Activated CD4-positive, alpha-beta T cell treated with anti-CD3 and anti-CD28 coated beads, Interleukin-2, amount 50 U/mL, for 1 hour (primary cell): ENCODE measurements at regions not wholly inside any gene's neighbourhood (a gene's known extent, or its start where the extent isn't known, plus 50 kb on each side); places are given as distances from the start of the nearest gene placed in this dataset.
"Not testable (repeated sequence)": the region's sequence is repeated elsewhere in the genome, so short reads cannot be mapped to it uniquely, and the experiment has no call there.

ENCODE experiments used
- DNase-seq: peaks from one replicate; pipeline ENCODE4 v3.0.0-alpha.2; 2020

DNA sequence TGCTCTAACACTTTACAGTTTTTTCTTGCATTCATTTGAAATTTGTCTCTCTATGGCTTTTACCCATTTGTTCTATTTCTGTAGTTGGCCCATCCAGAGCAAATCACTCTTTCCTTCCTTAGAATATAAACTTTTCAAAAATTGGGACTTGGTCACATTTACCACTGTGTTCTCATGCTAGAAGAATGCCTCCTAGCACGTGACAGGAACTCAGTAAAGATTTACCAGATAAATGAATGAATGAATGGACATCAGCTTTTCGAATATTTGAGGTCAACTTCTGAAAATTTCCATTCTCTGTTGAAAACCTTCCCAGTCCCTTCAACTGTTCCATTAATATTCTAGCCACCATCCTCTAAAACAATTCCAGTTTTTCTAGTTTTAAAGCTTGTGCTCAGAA is 294.5 kb downstream of the CD83 start:
- DNase-seq: no peak

- no peak for DNase-seq
Measured at GRCh38 chr6:14415452-14415851, 297.9 kb downstream of the CD83 start.

- no peak for DNase-seq
Measured at GRCh38 chr6:14417377-14417776, 299.8 kb downstream of the CD83 start.

DNA sequence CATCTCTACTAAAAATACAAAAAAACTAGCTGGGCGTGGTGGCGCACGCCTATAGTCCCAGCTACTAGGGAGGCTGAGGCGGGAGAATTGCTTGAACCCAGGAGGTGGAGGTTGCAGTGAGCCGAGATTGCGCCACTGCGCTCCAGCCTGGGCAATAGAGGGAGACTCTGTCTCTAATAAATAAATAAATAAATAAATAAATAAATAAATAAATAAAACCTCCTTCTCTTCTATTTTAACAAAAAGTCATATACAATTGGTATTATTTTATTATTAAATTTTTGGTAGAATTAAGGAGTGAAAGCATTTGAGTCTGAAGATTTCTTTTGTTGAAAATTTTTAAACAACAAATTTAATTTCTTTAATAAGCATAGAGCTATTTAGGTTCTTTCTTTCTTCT is 301.7 kb downstream of the CD83 start:
- not testable (repeated sequence) for DNase-seq

- DNase-seq: no peak
Measured at GRCh38 chr6:14422061-14422460, 304.5 kb downstream of the CD83 start.

- no peak for DNase-seq
Measured at GRCh38 chr6:14422917-14423316, 305.3 kb downstream of the CD83 start.

- no peak for DNase-seq
Measured at GRCh38 chr6:14423330-14423729, 305.8 kb downstream of the CD83 start.

GRCh38 chr6:14423955-14424354 is 306.4 kb downstream of the CD83 start:
- no peak for DNase-seq

DNA sequence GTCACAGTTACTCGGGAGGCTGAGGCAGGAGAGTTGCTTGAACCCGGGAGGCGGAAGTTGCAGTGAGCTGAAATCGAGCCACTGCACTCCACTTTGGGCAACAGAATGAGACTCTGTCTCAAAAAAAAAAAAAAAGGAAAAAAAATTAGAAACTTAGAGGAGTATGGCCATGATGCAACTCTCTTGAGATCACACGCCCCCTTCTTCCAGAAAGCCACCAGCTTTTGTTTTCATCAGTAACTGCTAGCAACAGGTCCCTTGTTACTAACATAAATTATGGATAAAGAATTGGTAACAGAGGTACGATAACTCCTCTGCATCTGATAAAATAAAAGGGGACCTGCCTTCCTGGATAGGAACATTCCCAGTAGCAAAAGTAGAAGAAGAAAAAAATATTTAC is 308.2 kb downstream of the CD83 start:
- no peak for DNase-seq

DNA sequence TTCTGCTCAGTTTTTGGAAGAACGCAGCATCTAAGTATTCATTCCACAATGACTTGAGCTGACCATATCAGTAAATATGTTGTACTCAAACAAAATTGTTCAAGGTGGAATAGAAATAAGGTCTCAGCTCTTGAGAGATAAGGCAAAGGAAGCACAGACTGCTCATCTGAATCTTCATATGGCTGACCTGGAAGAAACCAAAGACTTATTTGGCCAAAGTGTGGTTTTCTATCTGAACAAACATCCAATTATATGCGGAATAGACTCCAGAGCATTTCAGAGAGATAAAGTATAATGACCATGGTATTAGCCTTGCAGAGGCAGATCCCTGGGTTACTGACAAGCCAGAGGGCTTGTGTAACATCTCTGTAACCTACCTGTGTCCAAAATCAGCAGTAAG is 308.7 kb downstream of the CD83 start:
- DNase-seq: no peak

GRCh38 chr6:14428269-14428668 is 310.7 kb downstream of the CD83 start:
- no peak for DNase-seq

DNA sequence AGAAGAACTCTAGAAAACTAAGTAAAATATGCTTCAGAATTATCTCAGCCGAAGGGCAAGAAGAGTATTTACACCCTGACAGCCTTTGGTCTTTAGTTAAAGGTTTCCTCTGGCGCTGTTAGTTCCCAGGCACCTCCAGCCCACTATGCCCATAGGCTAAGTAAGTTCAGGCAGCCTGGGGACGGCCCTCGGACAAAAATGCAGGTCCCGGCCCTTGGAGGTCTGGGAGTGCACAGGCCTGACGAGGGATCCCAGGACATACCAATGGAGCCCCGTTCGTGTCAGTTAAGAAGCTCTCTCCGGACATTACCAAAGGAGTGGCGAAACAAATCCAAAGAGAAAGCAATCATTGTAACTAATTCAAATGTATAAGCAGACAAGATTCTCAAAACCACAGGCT is 311.8 kb downstream of the CD83 start:
- no peak for DNase-seq

- DNase-seq: no peak
Measured at GRCh38 chr6:14430218-14430617, 312.6 kb downstream of the CD83 start.

DNA sequence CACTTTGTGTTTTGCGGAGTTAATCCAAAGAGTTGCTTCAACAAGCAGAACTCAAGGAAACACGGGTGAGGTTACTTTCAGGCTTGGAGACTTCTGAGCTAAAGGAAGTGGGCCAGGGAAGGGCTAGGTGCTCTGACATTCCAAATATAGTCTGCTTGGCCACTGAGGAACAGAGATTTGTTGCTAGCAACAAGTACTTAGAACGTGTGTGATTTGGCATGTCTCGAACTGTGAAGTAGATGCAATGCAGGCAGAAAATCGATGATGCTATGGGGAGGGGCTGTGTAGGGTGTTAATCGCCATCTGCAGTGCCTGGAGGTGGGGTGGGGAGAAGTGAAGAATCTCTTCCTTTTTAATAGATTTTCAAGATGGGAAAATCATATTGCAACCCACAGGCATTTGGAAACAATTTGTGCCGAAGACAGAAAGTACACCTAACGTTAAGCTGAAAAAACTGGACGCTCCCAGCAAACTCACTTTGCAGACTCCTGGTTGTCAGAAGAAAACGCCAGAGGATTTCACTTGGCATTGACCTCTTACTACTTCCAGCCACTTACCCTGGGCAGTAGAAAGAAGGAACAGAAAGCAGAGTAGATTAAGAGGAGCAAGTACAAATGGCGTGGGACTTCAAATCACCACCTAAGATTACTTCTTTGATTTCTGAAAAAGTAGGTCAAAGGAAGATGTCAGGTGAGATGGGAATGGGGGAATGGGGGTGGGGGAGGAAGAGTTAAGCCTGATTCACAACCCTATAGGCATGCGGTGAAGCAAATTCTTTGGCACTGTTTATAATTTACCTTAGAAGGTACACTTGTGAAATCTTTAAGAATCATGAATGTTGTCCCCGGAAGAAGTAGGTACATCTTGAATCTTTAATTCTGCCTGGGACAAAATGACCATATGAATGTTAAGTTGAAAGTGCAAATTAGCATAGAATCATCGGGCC is 314.1 kb downstream of the CD83 start:
- DNase-seq: no peak

GRCh38 chr6:14434916-14435690 is 317.5 kb downstream of the CD83 start:
- DNase-seq: no peak

GRCh38 chr6:14436592-14437132 is 319.1 kb downstream of the CD83 start:
- DNase-seq: no peak

GRCh38 chr6:14439419-14439818 is 321.8 kb downstream of the CD83 start:
- no peak for DNase-seq

GRCh38 chr6:14440215-14440910 is 322.8 kb downstream of the CD83 start:
- no peak for DNase-seq

GRCh38 chr6:14440940-14441781 is 323.6 kb downstream of the CD83 start:
- DNase-seq: no peak

- DNase-seq: no peak
Measured at GRCh38 chr6:14442242-14442641, 324.7 kb downstream of the CD83 start.

GRCh38 chr6:14443629-14444268 is 326.2 kb downstream of the CD83 start:
- no peak for DNase-seq
